Heart right ventricle (tissue), 16 donors: ENCODE measurements at regions not wholly inside any gene's neighbourhood (a gene's known extent, or its start where the extent isn't known, plus 50 kb on each side); places are given as distances from the start of the nearest gene placed in this dataset.
"Not testable (repeated sequence)": the region's sequence is repeated elsewhere in the genome, so short reads cannot be mapped to it uniquely, and the experiment has no call there.

ENCODE experiments used
- ATAC-seq, 8 donors: fragments of 200-7000 bp; cut with Tn5 transposase; one replicate each; pipeline ENCODE4 v1.9.1; 2020; ENCODE audit warnings: mild to moderate bottlenecking in 8 of 8, moderate library complexity in 8 of 8, moderate number of reproducible peaks in 1 of 8
- DNase-seq, 2 donors: peaks; one replicate each; pipeline ENCODE4 v3.0.0-alpha.2; 2020
- H3K27ac ChIP-seq, 10 donors: fragments of 200-600 bp; sonication (generic) in 2 of 10; one replicate each; pipeline versions ENCODE4 v1.5.0 to v1.8.0; 2020 to 2022; ENCODE audit warnings: mild to moderate bottlenecking in 3 of 10
- H3K27me3 ChIP-seq, 7 donors: fragments of 200-600 bp; one replicate each; pipeline ENCODE4 v1.8.0; 2021 to 2022; ENCODE audit warnings: mild to moderate bottlenecking in 2 of 7
- H3K36me3 ChIP-seq, 9 donors: fragments of 200-600 bp; sonication (generic) in 1 of 9; one replicate each; pipeline versions ENCODE4 v1.5.0 to v1.8.0; 2020 to 2022; ENCODE audit warnings: mild to moderate bottlenecking in 2 of 9
- H3K4me1 ChIP-seq, 9 donors: fragments of 200-600 bp; sonication (generic) in 1 of 9; one replicate each; pipeline versions ENCODE4 v1.5.0 to v1.8.0; 2020 to 2022; ENCODE audit warnings: mild to moderate bottlenecking in 4 of 9
- H3K4me3 ChIP-seq, 10 donors: fragments of 200-600 bp; sonication (generic) in 2 of 10; one replicate each; pipeline versions ENCODE4 v1.5.0 to v1.8.0; 2020 to 2022; ENCODE audit warnings: mild to moderate bottlenecking in 7 of 10, moderate library complexity in 2 of 10
- H3K9me3 ChIP-seq, 11 donors: fragments of 200-600 bp in 10 of 11; sonication (generic) in 2 of 11; one replicate each; pipeline versions ENCODE4 v1.5.0 to v1.8.0; 2013 to 2022; ENCODE audit warnings: mild to moderate bottlenecking in 2 of 11, control low read depth in 1 of 11, moderate library complexity in 1 of 11
- CTCF ChIP-seq, 9 donors: fragments of 200-600 bp; sonication (generic) in 2 of 9; IDR thresholded peaks; one replicate each; pipeline versions ENCODE4 v1.5.0 to v1.8.0; 2021 to 2022; ENCODE audit warnings: antibody characterized with exemption in 9 of 9, mild to moderate bottlenecking in 5 of 9, moderate library complexity in 1 of 9
- WGBS, 2 donors: extraction: QIAGEN DNeasy Blood & Tissue Kit; methylation state at CpG; one replicate each; pipeline ENCODE4 v1.1.7; 2013; ENCODE audit warnings: inconsistent platforms in 1 of 2; 5-methylcytosine and 5-hydroxymethylcytosine counted together
- intact Hi-C, 10 donors: fragments of 100-400 bp; cut with DNase I; formaldehyde crosslinking; loops; one replicate each; pipeline versions ENCODE4 v1.11.1 to v1.14.2; 2022
- donor health status: Arrhythmogenic right ventricular cardiomyopathy.
- donor health status: ischemic (EF 13 %, LVEDD 7.1; RV severe dilation, severe dysfunction).
- donor health status: healthy with polysubstance abuse.
- donor health status: DM: no; HTN: yes; CAD: no.
- donor health status: DM: no; HTN: no; CAD: no.
- donor health status: ischemic (EF 25% LVEDD 6.9; RV normal size, moderate dysfunction).
- donor health status: ischemic (EF 25% LVEDD 5.7; RV mildly dilated, moderate dysfunction).
- donor health status: healthy.
- donor health status: DM: yes; HTN: yes; CAD: no.
- donor health status: Ischemic cardiomyopathy.
- donor health status: ischemic (EF 35%, LVEDD 5.7; RV mildly dilated, moderate dysfunction).
- donor health status: nonischemic (EF 11% LVEDD 7.7; RV severe dilation, severe dysfunction).
- donor health status: DM: yes; HTN: yes; CAD: no.
- donor health status: PGD.
- donor health status: ischemic (EF 29% LVEDD 5.4; RV normal size, mild dysfunction).
- donor health status: nonischemic (EF 23%, LVEDD 6.1; RV moderate dilation, normal function).

DNA sequence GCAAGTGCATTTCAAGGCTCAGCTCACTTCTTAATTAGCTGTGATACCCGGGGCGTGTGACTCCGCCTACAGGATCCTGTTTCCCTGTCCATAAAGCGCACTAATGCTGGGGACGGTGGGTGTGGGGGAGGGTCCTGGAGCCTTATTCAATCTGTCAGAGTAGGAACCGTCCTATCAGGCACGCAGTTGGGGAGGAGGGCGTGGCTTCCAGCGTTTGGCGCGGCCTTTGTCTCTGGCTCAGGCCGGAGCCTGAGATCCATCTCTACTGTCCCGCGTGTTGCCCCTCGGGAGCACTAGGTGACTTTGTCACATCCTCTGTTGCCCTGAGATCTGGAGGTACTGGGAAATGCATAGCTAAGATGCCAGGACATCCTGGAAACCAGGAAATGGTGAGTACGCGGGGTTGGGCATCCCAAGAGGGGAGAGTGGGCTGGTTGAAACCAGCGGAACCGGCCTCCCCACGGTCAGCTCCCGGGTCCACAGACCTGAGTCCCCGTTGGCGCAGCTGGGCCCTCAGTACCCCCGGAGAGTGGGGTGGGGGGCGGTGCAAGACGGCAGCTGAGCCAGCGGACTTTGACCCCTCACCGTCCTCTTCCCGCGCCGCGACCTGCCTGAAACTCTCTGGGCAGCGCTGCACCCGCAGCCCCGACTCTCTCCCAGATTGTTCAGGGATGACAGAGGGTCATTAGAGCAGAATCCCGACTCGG lies 104.4 kb upstream of the ZNF92 start:
- DNase-seq (peak; percentile 20 to 24), ATAC-seq (peak in 7 of 8 donors; percentile 43 to 81 (median 69))
- Histone ChIP-seq H3K4me1 (peaks cover 0 to 11% (median 10%) of the 10 kb centered on the region in 9 donors), H3K27ac (no peak overlapping the region), H3K36me3 (no peaks in the 10 kb centered on the region), H3K9me3 (peaks cover 0 to 7% (median 0%) of the 10 kb centered on the region in 11 donors), H3K4me3 (peak overlapping the region in 7 of 10 donors; percentile 3 to 44 (median 41)), H3K27me3 (peaks cover 6 to 58% (median 54%) of the 10 kb centered on the region in 7 donors)
- WGBS, 2 donors: 2% methylated on average over 37 of the region's 37 CpGs
- intact Hi-C loops: no loop called here
- TF ChIP-seq CTCF (IDR thresholded peaks at IDR 0.05): no peak

GRCh38 chr7:65268782-65269149 lies 104.9 kb upstream of the ZNF92 start:
- Histone ChIP-seq H3K27me3 (peaks cover 6 to 54% (median 50%) of the 10 kb centered on the region in 7 donors), H3K4me1 (peaks cover 0 to 11% (median 10%) of the 10 kb centered on the region in 9 donors), H3K9me3 (peaks cover 0 to 2% (median 0%) of the 10 kb centered on the region in 11 donors), H3K36me3 (no peaks in the 10 kb centered on the region), H3K4me3 (peak overlapping the region in 4 of 10 donors; percentile 31 to 44 (median 43)), H3K27ac (no peak overlapping the region)
- ATAC-seq (no peak), DNase-seq (no peak)
- intact Hi-C loops: no loop called here
- 34 to 40% methylated on average over 3 of the region's 3 CpGs for WGBS, 2 donors
- no peak for TF ChIP-seq CTCF (IDR thresholded peaks at IDR 0.05)

GRCh38 chr7:65265933-65266519 lies 107.6 kb upstream of the ZNF92 start:
- intact Hi-C loops: no loop called here
- peaks cover 6 to 35% (median 32%) of the 10 kb centered on the region in 7 donors for H3K27me3 ChIP-seq
- H3K4me3 ChIP-seq: no peak overlapping the region
- WGBS, 2 donors: 79 to 85% methylated on average over 7 of the region's 7 CpGs
- TF ChIP-seq CTCF (IDR thresholded peaks at IDR 0.05): no peak
- ATAC-seq (no peak), DNase-seq (no peak)
- no peaks in the 10 kb centered on the region for H3K36me3 ChIP-seq
- H3K4me1 ChIP-seq: peaks cover 0 to 11% (median 10%) of the 10 kb centered on the region in 9 donors
- no peak overlapping the region for H3K27ac ChIP-seq
- H3K9me3 ChIP-seq: no peaks in the 10 kb centered on the region

- 78 to 85% methylated on average over 5 of the region's 5 CpGs for WGBS, 2 donors
- intact Hi-C loops: no loop called here
- TF ChIP-seq CTCF (IDR thresholded peaks at IDR 0.05): no peak
Observed at GRCh38 chr7:65264258-65264657, 109.4 kb upstream of the ZNF92 start.

GRCh38 chr7:65260673-65261072 lies 113.0 kb upstream of the ZNF92 start:
- H3K4me1 ChIP-seq, H3K4me3 ChIP-seq, intact Hi-C loops, H3K27ac ChIP-seq, H3K36me3 ChIP-seq, ATAC-seq, H3K9me3 ChIP-seq, DNase-seq: not testable (repeated sequence)
- peaks cover 0 to 10% (median 0%) of the 10 kb centered on the region in 7 donors for H3K27me3 ChIP-seq
- WGBS, 2 donors: 12 to 16% methylated on average over 2 to 6 of the region's 6 CpGs

More at GRCh38 chr7:65264258-65264657, 109.4 kb upstream of the ZNF92 start:
- no peaks in the 10 kb centered on the region for H3K36me3 ChIP-seq
- ATAC-seq: no peak
- H3K27ac ChIP-seq: no peak overlapping the region
- no peaks in the 10 kb centered on the region for H3K9me3 ChIP-seq
- H3K27me3 ChIP-seq: peaks cover 3 to 17% (median 15%) of the 10 kb centered on the region in 7 donors
- DNase-seq: no peak
- peaks cover 0 to 4% (median 3%) of the 10 kb centered on the region in 9 donors for H3K4me1 ChIP-seq
- no peak overlapping the region for H3K4me3 ChIP-seq

- H3K36me3 ChIP-seq, H3K27ac ChIP-seq, intact Hi-C loops, H3K4me3 ChIP-seq, H3K4me1 ChIP-seq, DNase-seq, H3K9me3 ChIP-seq, ATAC-seq: not testable (repeated sequence)
- peaks cover 0 to 10% (median 0%) of the 10 kb centered on the region in 7 donors for H3K27me3 ChIP-seq
- 32 to 48% methylated on average over 4 to 6 of the region's 10 CpGs for WGBS, 2 donors
Observed at GRCh38 chr7:65259864-65260525, 113.7 kb upstream of the ZNF92 start.
